GM12891 (cell line): ENCODE measurements at regions not wholly inside any gene's neighbourhood (a gene's known extent, or its start where the extent isn't known, plus 50 kb on each side); places are given as distances from the start of the nearest gene placed in this dataset.

ENCODE experiments used
- POLR2A ChIP-seq: IDR thresholded peaks from 2 replicates; pipeline ENCODE4 v1.6.1; 2011; ENCODE audit warnings: low read depth, low read length, control low read depth
- POLR2AphosphoS5 ChIP-seq: IDR thresholded peaks from 2 replicates; pipeline ENCODE4 v1.6.1; 2011; ENCODE audit warnings: low read depth, low read length, control low read depth
- SPI1 ChIP-seq: IDR thresholded peaks from 2 replicates; pipeline ENCODE4 v1.6.1; 2011; ENCODE audit warnings: low read depth, low read length, control low read depth
- TAF1 ChIP-seq: IDR thresholded peaks from 2 replicates; pipeline ENCODE4 v1.6.1; 2011; ENCODE audit warnings: low read depth, low read length, control low read depth

DNA sequence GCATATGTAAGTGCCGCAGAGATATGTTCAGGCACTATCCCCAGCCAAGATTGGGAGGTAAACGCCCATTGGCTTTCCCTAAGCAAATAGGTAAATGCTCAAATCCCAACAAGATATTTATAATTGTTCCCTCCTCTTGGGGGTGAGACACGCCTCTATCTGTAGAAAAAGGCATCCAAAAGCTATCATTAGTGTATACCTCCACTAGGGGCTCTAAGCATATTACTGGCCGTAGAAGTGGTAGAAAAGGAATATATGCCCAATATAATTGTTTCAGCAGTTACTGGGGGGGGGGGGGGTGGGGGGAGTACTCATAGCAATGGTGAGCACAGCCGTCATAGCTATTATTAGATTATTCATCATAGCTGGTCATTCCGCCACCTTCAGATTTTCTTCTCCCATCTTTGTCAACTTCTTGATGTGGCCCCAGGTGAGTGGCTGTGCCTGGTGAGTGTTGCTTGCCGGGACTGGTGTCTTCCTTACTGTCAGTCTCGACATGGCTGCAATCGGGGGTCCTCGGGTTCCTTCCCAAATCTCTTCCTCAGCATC lies 53.3 kb upstream of the WDR1 start:
- TF ChIP-seq POLR2A (no peak), POLR2AphosphoS5 (no peak), TAF1 (no peak), SPI1 (no peak)
